ENCODE measurements at regions not wholly inside any gene's neighbourhood (a gene's known extent, or its start where the extent isn't known, plus 50 kb on each side); places are given as distances from the start of the nearest gene placed in this dataset.
"Not testable (repeated sequence)": the region's sequence is repeated elsewhere in the genome, so short reads cannot be mapped to it uniquely, and the experiment has no call there.

DNA sequence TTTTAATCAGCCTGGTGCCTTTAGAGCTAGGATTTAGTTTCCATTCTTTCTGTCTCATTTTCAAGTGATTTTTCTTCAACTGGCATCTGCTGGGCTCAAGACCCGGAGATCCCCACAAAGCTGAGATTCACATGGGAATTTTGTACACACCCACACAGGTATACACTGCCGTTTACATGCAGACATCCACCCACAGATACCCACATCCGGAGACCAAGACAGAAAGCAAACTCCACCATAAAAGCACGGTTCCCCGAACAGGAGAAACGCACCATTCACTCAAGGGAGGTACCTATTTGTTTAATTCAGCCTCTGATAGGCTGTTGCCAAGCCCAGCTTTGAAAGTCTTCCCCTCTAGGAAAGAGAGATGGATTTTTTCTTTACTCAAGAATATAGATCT is 87.2 kb downstream of the ART5 start:
- TF ChIP-seq POLR2A (IDR thresholded peaks at IDR 0.05; ENCODE audit: low read depth); EP300 (IDR thresholded peaks at IDR 0.05); POLR2AphosphoS5 (IDR thresholded peaks at IDR 0.05): not testable (repeated sequence)
- TF ChIP-seq, protein P1, sequence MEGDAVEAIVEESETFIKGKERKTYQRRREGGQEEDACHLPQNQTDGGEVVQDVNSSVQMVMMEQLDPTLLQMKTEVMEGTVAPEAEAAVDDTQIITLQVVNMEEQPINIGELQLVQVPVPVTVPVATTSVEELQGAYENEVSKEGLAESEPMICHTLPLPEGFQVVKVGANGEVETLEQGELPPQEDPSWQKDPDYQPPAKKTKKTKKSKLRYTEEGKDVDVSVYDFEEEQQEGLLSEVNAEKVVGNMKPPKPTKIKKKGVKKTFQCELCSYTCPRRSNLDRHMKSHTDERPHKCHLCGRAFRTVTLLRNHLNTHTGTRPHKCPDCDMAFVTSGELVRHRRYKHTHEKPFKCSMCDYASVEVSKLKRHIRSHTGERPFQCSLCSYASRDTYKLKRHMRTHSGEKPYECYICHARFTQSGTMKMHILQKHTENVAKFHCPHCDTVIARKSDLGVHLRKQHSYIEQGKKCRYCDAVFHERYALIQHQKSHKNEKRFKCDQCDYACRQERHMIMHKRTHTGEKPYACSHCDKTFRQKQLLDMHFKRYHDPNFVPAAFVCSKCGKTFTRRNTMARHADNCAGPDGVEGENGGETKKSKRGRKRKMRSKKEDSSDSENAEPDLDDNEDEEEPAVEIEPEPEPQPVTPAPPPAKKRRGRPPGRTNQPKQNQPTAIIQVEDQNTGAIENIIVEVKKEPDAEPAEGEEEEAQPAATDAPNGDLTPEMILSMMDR (IDR thresholded peaks at IDR 0.05), result not testable (repeated sequence)

Measured in esophagus muscularis mucosa (tissue), 4 donors.